Neural progenitor cell (in vitro differentiated cells): ENCODE measurements at regions not wholly inside any gene's neighbourhood (a gene's known extent, or its start where the extent isn't known, plus 50 kb on each side); places are given as distances from the start of the nearest gene placed in this dataset.
"Not testable (repeated sequence)": the region's sequence is repeated elsewhere in the genome, so short reads cannot be mapped to it uniquely, and the experiment has no call there.

ENCODE experiments used
- DNase-seq: peaks from one replicate; pipeline ENCODE4 v3.0.0-alpha.2; 2016; ENCODE audit warnings: low spot score
- H2AFZ ChIP-seq: fragments of 200-600 bp; sonication (generic); replicated peaks from 2 replicates; pipeline ENCODE4 v1.6.1; 2016; ENCODE audit warnings: antibody characterized with exemption
- H3F3A ChIP-seq: fragments of 200-600 bp; sonication (generic); 2 replicates; pipeline ENCODE4 v1.6.1; 2016; ENCODE audit warnings: antibody characterized with exemption, low read depth
- H3K27ac ChIP-seq: fragments of 200-600 bp; sonication (generic); 2 replicates; pipeline ENCODE4 v1.5.1; 2016; ENCODE audit warnings: mild to moderate bottlenecking
- H3K27me3 ChIP-seq: fragments of 200-600 bp; sonication (generic); 2 replicates; pipeline ENCODE4 v1.6.1; 2016; ENCODE audit warnings: mild to moderate bottlenecking, moderate library complexity
- H3K36me3 ChIP-seq: fragments of 200-600 bp; sonication (generic); 2 replicates; pipeline ENCODE4 v1.5.1; 2016
- H3K4me1 ChIP-seq: fragments of 200-600 bp; sonication (generic); 2 replicates; pipeline ENCODE4 v1.6.1; 2016; ENCODE audit warnings: mixed run types
- H3K4me2 ChIP-seq: fragments of 200-600 bp; sonication (generic); 2 replicates; pipeline ENCODE4 v1.6.1; 2016
- H3K4me3 ChIP-seq: fragments of 200-600 bp; sonication (generic); 2 replicates; pipeline ENCODE4 v1.5.1; 2016
- H3K79me2 ChIP-seq: fragments of 200-600 bp; sonication (generic); 2 replicates; pipeline ENCODE4 v1.6.1; 2016; ENCODE audit warnings: low read depth
- H3K9ac ChIP-seq: fragments of 200-600 bp; sonication (generic); 2 replicates; pipeline ENCODE4 v1.6.1; 2016
- H3K9me3 ChIP-seq: fragments of 200-600 bp; sonication (generic); 2 replicates; pipeline ENCODE4 v1.5.1; 2016; ENCODE audit warnings: low read depth
- H4K20me1 ChIP-seq: fragments of 200-600 bp; sonication (generic); 2 replicates; pipeline ENCODE4 v1.6.1; 2016; ENCODE audit warnings: low read depth
- H3K27ac Mint-ChIP-seq: 3 replicates; pipeline ENCODE4 v1.8.0; 2021; ENCODE audit warnings: mixed read lengths
- H3K27me3 Mint-ChIP-seq: 2 replicates; pipeline ENCODE4 v1.8.0; 2022; ENCODE audit warnings: low read depth, mild to moderate bottlenecking, inconsistent platforms, moderate library complexity, mixed read lengths; ENCODE audit not compliant: insufficient read depth
- H3K36me3 Mint-ChIP-seq: 3 replicates; pipeline ENCODE4 v1.8.0; 2021; ENCODE audit warnings: mixed read lengths
- H3K4me1 Mint-ChIP-seq: 3 replicates; pipeline ENCODE4 v1.8.0; 2021; ENCODE audit warnings: mixed read lengths
- H3K4me3 Mint-ChIP-seq: 3 replicates; pipeline ENCODE4 v1.8.0; 2021; ENCODE audit warnings: mild to moderate bottlenecking, moderate library complexity, mixed read lengths
- H3K9me3 Mint-ChIP-seq: 3 replicates; pipeline ENCODE4 v1.8.0; 2020; ENCODE audit warnings: mixed read lengths
- EZH2 ChIP-seq: fragments of 200-600 bp; sonication (generic); IDR thresholded peaks from 2 replicates; pipeline ENCODE4 v1.6.1; 2017; ENCODE audit warnings: antibody characterized with exemption, mild to moderate bottlenecking, moderate library complexity
- EZH2phosphoT487 ChIP-seq: fragments of 200-600 bp; sonication (generic); IDR thresholded peaks from 2 replicates; pipeline ENCODE4 v1.6.1; 2017; ENCODE audit warnings: antibody characterized with exemption
- TF ChIP-seq, protein P1 (sequence below): fragments of 200-600 bp; sonication (generic); IDR thresholded peaks from 2 replicates; pipeline ENCODE4 v1.5.1; 2017; ENCODE audit warnings: antibody characterized with exemption, mild to moderate bottlenecking

DNA sequence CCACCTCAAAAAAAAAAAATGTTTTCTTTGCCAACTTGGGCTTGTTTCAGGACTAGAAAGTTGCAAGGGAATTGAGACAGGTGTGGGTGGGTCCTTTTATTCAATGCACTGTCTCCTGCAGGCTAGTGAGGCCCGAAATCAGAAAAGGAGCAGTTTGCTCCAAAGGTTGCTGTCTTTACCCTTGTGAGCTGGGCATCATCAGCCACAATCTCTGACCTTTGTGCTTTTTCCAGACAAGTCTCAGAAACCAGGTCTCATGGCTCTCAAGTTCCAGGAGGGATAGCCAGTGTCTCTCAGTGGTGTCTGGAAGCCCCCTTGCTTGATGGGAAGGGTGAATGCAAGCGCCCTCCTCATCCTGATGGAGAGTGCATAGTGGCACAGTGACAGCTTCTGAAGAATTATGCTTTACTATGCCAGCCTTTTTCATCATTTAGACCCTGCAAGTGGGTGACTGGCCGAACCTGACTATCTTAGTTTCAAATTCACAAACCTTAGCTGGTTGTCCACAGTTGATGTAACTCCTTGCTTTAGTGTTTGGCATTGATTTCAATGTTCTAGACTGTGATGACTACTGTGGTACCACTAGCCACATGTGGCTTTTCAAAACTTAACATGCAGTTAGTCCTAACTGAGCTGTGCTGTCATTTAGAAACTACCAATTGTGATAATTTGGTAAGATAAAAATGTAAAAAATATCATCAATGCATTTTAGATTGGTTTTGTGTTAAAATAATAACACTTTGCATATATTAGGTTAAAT lies 468.6 kb downstream of the GADD45G start:
- DNase-seq = no peak
- Mint-ChIP-seq H3K9me3 (no peaks in the 10 kb centered on the region), H3K4me3 (no peak overlapping the region), H3K27me3 (peaks cover 5% of the 10 kb centered on the region), H3K27ac (no peak overlapping the region), H3K4me1 (no peaks in the 10 kb centered on the region), H3K36me3 (no peaks in the 10 kb centered on the region)
- Histone ChIP-seq H3K4me3 (no peak overlapping the region), H3K9me3 (no peaks in the 10 kb centered on the region), H3K79me2 (no peaks in the 10 kb centered on the region), H3K4me1 (no peaks in the 10 kb centered on the region), H3K36me3 (no peaks in the 10 kb centered on the region), H2AFZ (no peak overlapping the region), H3K4me2 (no peak overlapping the region), H4K20me1 (no peaks in the 10 kb centered on the region), H3K27ac (no peak overlapping the region), H3K9ac (no peak overlapping the region), H3F3A (no peaks in the 10 kb centered on the region), H3K27me3 (no peaks in the 10 kb centered on the region)
- TF ChIP-seq EZH2phosphoT487 (no peak), EZH2 (no peak)
- TF ChIP-seq, protein P1, sequence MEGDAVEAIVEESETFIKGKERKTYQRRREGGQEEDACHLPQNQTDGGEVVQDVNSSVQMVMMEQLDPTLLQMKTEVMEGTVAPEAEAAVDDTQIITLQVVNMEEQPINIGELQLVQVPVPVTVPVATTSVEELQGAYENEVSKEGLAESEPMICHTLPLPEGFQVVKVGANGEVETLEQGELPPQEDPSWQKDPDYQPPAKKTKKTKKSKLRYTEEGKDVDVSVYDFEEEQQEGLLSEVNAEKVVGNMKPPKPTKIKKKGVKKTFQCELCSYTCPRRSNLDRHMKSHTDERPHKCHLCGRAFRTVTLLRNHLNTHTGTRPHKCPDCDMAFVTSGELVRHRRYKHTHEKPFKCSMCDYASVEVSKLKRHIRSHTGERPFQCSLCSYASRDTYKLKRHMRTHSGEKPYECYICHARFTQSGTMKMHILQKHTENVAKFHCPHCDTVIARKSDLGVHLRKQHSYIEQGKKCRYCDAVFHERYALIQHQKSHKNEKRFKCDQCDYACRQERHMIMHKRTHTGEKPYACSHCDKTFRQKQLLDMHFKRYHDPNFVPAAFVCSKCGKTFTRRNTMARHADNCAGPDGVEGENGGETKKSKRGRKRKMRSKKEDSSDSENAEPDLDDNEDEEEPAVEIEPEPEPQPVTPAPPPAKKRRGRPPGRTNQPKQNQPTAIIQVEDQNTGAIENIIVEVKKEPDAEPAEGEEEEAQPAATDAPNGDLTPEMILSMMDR = no peak

DNA sequence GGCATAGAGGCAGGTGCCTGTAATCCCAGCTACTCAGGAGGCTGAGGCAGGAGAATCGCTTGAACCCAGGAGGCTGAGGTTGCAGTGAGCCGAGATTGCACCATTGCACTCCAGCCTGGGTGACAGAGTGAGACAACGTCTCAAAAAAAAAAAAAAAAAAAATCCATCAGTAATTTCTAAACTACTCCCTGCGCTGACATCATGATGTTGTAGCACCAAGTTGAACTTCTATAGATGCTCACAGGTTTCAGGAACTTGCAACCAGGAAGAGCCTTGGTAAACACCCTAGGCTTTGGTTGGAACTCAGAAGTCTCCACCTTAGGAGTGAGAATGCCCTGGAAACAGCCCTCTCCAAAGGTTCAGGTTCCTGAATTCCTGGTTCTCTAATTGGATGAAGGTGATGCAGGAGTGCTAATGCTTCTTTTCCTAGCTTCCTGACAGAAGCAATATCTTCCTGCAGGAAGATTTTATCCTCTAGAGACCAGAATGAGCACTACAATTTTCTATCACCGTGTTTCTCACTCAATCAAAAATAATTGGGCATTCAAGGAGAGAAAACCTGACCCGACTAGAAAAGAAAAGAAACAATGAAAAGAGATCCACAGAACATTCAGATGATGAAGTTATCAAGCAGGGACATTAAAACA lies 469.6 kb downstream of the GADD45G start:
- H3K4me1 ChIP-seq = no peaks in the 10 kb centered on the region
- no peak overlapping the region for H2AFZ ChIP-seq
- H3K4me2 ChIP-seq = no peak overlapping the region
- no peak overlapping the region for H3K9ac ChIP-seq
- no peak overlapping the region for H3K27ac ChIP-seq
- no peak overlapping the region for H3K4me3 Mint-ChIP-seq
- no peaks in the 10 kb centered on the region for H3K27me3 ChIP-seq
- no peaks in the 10 kb centered on the region for H3K4me1 Mint-ChIP-seq
- no peak for DNase-seq
- H3F3A ChIP-seq = no peaks in the 10 kb centered on the region
- no peaks in the 10 kb centered on the region for H3K79me2 ChIP-seq
- H3K36me3 Mint-ChIP-seq = no peaks in the 10 kb centered on the region
- no peak for TF ChIP-seq EZH2
- TF ChIP-seq, protein P1 = no peak
- no peak overlapping the region for H3K27ac Mint-ChIP-seq
- H3K9me3 Mint-ChIP-seq = no peaks in the 10 kb centered on the region
- H3K36me3 ChIP-seq = no peaks in the 10 kb centered on the region
- no peaks in the 10 kb centered on the region for H4K20me1 ChIP-seq
- peaks cover 5% of the 10 kb centered on the region for H3K27me3 Mint-ChIP-seq
- no peaks in the 10 kb centered on the region for H3K9me3 ChIP-seq
- no peak overlapping the region for H3K4me3 ChIP-seq

DNA sequence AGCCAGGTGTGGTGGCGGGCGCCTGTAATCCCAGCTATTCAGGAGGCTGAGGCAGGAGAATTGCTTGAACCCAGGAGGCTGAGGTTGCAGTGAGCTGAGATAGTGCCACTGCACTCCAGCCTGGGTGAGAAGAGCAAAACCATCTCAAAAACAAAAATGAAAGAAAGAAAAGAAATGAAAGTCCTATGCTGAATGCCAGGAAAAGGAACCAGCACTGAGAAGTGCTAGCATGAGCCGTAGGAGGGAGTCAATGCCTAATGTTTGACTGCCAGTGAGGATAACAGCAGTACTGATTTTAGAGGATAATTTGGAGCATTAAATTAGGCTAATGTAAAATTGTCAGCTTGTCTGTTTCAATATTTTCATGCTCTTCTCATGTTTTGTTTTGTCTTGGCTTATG lies 472.8 kb downstream of the GADD45G start:
- H3K27ac Mint-ChIP-seq, H3K27me3 ChIP-seq, H3K79me2 ChIP-seq, H3K9me3 ChIP-seq, H2AFZ ChIP-seq, H4K20me1 ChIP-seq, H3K4me1 ChIP-seq, H3K4me3 Mint-ChIP-seq, H3K4me3 ChIP-seq, H3K4me2 ChIP-seq, H3K36me3 ChIP-seq, DNase-seq, H3F3A ChIP-seq, H3K9me3 Mint-ChIP-seq, H3K36me3 Mint-ChIP-seq, H3K27ac ChIP-seq, H3K27me3 Mint-ChIP-seq, H3K9ac ChIP-seq, H3K4me1 Mint-ChIP-seq: not testable (repeated sequence)

DNA sequence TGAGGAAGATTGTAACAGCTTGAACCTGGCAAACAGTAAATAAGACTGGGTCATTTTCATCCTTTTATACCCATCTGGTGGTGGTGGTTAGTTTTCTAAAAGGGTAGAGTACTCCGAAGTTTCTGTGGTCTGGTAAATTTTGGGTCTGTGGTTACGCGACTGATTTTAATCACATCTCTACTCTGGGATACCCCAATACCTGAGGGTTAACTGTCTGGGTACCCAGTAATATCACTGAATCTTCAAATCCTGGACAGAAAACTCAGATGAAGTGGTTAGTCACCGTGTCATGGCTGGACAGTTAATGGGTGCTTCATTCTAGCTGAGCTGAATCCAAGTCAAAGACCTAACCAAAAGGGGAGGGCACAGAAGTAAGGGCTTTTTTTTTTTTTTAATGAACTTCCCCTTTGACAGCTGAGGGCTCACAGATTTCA lies 474.2 kb downstream of the GADD45G start:
- Mint-ChIP-seq H3K27me3 (peaks cover 5% of the 10 kb centered on the region), H3K4me3 (no peak overlapping the region), H3K36me3 (no peaks in the 10 kb centered on the region), H3K27ac (no peak overlapping the region), H3K9me3 (no peaks in the 10 kb centered on the region), H3K4me1 (no peaks in the 10 kb centered on the region)
- Histone ChIP-seq H3K4me1 (no peaks in the 10 kb centered on the region), H3K27me3 (no peaks in the 10 kb centered on the region), H3K4me3 (no peak overlapping the region), H3K4me2 (no peak overlapping the region), H3K9ac (no peak overlapping the region), H4K20me1 (no peaks in the 10 kb centered on the region), H3F3A (no peaks in the 10 kb centered on the region), H3K79me2 (no peaks in the 10 kb centered on the region), H3K36me3 (no peaks in the 10 kb centered on the region), H2AFZ (no peak overlapping the region), H3K27ac (no peak overlapping the region), H3K9me3 (no peaks in the 10 kb centered on the region)
- DNase-seq = no peak
- TF ChIP-seq, protein P1 = no peak
- no peak for TF ChIP-seq EZH2
- no peak for TF ChIP-seq EZH2phosphoT487
